Fibroblast of villous mesenchyme (primary cell): ENCODE measurements at regions not wholly inside any gene's neighbourhood (a gene's known extent, or its start where the extent isn't known, plus 50 kb on each side); places are given as distances from the start of the nearest gene placed in this dataset.

Experiments used
- DNase-seq: peaks from one replicate; pipeline ENCODE4 v3.0.0-alpha.2; 2010; ENCODE audit warnings: low read depth
- H3K4me3 ChIP-seq: 2 replicates; pipeline ENCODE4 v1.5.1; 2011; ENCODE audit warnings: low read depth, mild to moderate bottlenecking, low read length
- TF ChIP-seq, protein P1 (sequence below): IDR thresholded peaks from 2 replicates; pipeline ENCODE4 v1.5.1; 2012; ENCODE audit warnings: low read depth, mild to moderate bottlenecking, low read length; ENCODE audit not compliant: insufficient read depth

DNA sequence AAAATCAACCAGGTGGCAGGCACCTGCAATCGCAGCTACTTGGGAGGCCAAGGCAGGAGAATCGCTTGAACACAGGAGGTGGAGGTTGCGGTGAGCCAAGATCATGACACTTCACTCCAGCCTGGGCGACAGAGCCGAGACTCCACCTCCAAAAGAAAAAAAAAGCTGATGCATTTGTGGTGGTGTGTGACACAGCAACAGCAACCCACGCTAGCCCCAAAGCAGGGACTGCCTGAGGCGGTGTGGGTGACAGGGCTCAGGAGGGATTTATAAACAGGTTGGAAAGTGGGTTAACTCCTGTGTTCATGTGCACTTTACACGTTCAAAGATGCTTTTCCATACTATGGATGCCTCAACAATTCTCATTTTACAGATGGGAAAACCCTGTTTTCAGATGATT is 395.9 kb upstream of the PODXL start:
- TF ChIP-seq, protein P1, sequence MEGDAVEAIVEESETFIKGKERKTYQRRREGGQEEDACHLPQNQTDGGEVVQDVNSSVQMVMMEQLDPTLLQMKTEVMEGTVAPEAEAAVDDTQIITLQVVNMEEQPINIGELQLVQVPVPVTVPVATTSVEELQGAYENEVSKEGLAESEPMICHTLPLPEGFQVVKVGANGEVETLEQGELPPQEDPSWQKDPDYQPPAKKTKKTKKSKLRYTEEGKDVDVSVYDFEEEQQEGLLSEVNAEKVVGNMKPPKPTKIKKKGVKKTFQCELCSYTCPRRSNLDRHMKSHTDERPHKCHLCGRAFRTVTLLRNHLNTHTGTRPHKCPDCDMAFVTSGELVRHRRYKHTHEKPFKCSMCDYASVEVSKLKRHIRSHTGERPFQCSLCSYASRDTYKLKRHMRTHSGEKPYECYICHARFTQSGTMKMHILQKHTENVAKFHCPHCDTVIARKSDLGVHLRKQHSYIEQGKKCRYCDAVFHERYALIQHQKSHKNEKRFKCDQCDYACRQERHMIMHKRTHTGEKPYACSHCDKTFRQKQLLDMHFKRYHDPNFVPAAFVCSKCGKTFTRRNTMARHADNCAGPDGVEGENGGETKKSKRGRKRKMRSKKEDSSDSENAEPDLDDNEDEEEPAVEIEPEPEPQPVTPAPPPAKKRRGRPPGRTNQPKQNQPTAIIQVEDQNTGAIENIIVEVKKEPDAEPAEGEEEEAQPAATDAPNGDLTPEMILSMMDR = no peak
- DNase-seq = no peak
- no peak overlapping the region for H3K4me3 ChIP-seq

DNA sequence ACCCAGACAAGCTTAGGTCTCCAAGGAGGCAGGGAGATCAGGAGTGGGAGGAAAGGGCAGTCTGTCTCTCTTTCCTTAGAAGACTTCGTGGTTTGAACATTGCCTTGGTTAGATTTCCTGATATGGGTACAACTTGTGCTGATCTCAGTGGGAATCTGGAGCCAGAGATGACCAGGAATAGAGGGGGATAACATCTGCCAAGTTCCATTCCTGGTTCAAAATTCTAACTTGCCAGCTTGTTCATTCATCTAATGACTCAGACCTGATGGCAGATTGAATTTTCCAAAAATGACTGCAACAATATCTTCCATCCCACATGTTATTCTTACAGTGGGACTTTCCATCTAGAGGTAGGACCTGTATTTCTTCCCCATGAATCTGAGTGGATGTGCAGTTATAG is 394.3 kb upstream of the PODXL start:
- no peak overlapping the region for H3K4me3 ChIP-seq
- TF ChIP-seq, protein P1 = no peak
- DNase-seq = no peak

DNA sequence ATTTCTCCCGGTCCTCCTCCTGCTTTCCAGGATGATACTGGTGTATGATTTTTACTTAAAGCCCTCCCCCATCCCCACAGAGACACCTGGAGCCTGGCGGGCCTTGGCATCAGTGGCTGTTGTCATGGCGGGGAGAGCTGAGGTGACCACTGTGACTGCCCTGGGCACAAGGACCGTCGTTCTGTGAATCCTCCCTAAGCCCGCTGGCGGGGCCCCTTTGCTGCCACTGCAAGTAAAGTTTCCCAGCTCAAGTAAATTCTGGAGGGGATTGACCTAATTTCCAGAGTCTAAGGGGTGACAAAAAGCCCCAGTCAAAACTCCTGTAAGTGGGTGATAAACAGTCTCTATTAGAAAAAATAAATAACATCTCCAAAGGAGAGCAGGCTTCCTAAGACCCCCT is 393.2 kb upstream of the PODXL start:
- TF ChIP-seq, protein P1 = no peak
- DNase-seq = no peak
- H3K4me3 ChIP-seq = no peak overlapping the region

DNA sequence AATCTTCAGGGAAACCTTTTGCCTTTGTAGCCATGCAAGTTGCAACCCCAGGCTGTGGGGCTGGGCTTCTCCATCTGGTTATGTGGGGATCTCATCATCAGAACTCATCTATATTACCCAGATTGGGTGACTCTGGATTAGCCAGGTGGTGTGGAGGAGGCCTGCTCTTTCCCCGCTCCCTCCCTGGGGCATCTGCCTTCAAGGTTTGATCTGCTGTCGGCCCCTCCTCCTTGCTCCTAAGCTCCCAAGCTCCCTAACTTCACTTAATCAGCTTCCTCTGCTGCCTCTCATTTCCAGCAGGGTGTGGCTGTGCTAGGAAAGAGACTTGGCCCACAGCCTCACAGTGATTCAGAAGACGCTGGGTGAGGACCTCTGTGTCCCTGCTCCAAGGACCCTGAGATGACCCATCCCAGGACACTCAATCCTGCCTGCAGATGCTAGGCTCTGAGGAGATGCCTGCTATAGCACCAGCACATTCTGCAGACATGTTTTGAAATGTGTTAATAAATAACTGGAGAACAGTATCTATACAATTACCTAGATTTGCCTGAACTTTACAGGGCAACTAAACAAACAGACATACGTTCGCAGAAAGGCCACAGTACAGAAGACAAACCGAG is 392.1 kb upstream of the PODXL start:
- no peak for DNase-seq
- H3K4me3 ChIP-seq = no peak overlapping the region
- TF ChIP-seq, protein P1 = no peak

DNA sequence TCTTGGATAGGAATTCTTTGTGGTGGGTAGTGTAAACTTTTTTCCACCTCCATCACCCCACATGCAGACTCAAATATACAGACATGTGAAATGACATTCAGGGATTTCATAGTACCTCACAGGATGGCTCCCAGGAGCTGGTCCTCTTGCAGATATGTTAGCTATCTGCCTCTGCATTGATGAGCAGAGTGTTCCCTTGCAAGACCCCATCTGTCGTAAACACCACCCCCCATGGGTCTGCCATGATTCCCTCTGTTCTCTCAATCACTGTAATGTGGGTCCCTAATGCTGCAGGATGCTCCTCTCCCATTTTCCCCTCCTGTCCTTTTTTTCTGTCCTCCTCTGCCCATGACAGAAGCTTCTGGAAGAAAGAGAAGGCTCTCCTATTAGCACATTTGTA is 391.2 kb upstream of the PODXL start:
- TF ChIP-seq, protein P1 = no peak
- H3K4me3 ChIP-seq = no peak overlapping the region
- no peak for DNase-seq

DNA sequence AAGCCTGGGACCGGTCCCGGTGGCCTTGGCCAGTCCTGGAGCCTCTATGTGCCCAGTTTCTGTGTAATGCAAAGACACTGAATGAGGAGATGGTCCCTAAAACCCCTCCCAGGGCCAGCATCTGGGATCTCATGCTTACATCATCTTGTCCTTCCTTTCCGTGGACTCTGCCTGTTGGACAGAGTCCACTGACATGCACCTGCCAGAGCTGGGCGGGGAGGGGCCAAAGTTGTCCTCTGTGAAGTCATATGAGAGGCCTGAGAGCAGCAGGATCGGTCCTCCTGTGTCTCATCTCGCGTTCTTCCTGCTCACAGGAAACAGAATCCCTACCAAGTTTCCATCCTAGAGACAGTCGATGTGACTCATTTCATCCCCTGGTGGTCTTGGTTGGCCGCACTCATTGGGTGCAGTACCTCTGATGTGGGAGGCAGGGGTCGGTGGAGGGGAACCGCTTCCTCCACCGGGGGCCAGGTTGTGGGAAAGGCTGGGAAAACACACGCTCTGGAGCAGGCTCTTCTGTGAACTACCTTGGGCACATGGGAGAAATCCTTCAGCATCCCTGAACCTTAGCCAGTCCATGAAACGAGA is 389.6 kb upstream of the PODXL start:
- no peak overlapping the region for H3K4me3 ChIP-seq
- no peak for DNase-seq
- TF ChIP-seq, protein P1 = no peak
